ENCODE measurements at regions not wholly inside any gene's neighbourhood (a gene's known extent, or its start where the extent isn't known, plus 50 kb on each side); places are given as distances from the start of the nearest gene placed in this dataset.

- TF ChIP-seq, protein P1, sequence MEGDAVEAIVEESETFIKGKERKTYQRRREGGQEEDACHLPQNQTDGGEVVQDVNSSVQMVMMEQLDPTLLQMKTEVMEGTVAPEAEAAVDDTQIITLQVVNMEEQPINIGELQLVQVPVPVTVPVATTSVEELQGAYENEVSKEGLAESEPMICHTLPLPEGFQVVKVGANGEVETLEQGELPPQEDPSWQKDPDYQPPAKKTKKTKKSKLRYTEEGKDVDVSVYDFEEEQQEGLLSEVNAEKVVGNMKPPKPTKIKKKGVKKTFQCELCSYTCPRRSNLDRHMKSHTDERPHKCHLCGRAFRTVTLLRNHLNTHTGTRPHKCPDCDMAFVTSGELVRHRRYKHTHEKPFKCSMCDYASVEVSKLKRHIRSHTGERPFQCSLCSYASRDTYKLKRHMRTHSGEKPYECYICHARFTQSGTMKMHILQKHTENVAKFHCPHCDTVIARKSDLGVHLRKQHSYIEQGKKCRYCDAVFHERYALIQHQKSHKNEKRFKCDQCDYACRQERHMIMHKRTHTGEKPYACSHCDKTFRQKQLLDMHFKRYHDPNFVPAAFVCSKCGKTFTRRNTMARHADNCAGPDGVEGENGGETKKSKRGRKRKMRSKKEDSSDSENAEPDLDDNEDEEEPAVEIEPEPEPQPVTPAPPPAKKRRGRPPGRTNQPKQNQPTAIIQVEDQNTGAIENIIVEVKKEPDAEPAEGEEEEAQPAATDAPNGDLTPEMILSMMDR (IDR thresholded peaks at IDR 0.05), result no peak
- TF ChIP-seq POLR2A (IDR thresholded peaks at IDR 0.05), result no peak
Observed at GRCh38 chr17:77774182-77774581, 184.3 kb upstream of the TNRC6C start.

Data from transverse colon (tissue), 3 donors.